Superior temporal gyrus (tissue), 1 donor: ENCODE measurements at regions not wholly inside any gene's neighbourhood (a gene's known extent, or its start where the extent isn't known, plus 50 kb on each side); places are given as distances from the start of the nearest gene placed in this dataset.
"Not testable (repeated sequence)": the region's sequence is repeated elsewhere in the genome, so short reads cannot be mapped to it uniquely, and the experiment has no call there.

Source experiments
- DNase-seq: peaks from one replicate; pipeline ENCODE4 v3.0.0-alpha.2; 2016; ENCODE audit errors: extremely low spot score

DNA sequence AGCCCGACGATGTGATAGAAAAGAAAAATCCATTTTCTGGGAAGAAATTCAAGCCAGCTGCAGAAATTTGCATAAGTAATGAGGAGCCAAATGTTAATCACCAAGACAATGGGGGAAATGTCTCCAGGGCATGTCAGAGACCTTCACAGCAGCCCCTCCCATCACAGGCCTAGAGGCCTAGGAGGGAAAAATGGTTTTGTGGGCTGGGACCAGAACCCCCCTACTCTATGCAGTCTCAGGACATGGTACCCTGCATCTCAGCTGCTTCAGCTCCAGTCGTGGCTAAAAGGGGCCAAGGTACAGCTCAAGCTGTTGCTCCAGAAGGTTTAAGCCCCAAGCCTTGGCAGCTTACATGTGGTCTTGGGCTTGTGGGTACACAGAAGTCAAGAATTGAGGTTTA, 155.5 kb upstream of the FOXQ1 start:
- DNase-seq = not testable (repeated sequence)

DNA sequence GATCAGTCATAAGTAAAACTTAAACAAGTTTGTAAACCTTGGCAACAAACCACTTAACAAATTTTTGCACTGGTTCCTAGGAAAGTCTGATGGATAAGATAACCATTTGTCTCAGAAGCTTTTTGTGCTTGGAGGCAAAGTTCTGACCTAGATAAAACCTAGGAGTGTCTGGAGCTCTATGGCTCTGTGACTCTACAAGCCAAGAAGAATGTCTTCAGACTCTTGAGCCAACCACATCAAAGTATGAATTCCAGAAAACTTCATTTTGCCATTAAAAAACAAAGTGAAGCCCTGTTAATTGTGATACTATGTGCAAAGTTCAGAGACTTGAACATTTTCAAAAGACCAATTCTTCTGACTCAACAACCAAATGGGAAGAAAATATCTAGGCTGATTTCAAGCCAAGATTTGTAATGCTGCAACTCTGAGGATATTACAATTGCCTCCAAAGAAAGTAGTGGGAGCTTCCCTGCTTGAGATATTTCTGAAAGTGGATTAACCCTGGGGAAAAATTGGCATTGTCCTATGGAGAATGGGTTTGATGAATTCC, 158.1 kb upstream of the FOXQ1 start:
- no peak for DNase-seq

DNA sequence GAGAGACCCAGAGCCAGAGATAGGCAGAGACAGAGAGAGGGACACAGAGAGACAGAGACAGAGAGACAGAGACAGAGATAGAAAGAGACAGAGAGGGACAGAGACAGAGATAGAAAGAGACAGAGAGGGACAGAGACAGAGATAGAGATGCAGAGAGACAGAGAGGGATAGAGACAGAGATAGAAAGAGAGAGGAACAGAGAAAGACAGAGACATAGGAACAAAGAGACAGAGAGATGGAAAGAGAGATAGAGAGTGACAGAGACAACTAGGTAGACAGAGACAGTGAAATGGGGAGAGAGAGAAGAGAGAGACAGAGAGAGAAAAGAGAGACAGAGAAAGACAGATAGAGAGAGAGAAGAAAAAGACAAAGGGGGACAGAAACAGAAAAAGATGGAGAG, 165.4 kb upstream of the FOXQ1 start:
- no peak for DNase-seq

DNA sequence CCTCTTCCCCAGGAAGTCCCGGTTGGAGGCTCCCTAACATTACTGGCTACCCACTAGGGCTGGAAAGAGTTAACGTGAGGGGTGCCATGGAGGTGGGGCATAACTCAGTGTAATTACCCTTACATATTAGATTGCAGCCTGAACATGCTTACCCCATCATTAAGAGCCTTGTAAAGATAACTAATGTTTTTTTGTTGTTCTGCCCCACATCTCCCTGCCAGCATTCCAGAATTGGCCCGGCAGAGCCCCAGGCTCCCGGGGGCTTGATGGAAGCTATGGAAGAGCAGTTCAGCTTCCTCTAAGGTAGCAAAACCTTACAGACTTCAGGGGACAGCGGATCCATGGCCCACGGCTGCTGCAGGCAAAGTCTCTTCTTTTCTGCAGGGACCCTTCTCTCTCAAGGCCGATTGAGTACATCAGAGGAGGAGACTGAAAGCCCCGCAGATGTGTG, 166.1 kb upstream of the FOXQ1 start:
- DNase-seq = no peak

DNA sequence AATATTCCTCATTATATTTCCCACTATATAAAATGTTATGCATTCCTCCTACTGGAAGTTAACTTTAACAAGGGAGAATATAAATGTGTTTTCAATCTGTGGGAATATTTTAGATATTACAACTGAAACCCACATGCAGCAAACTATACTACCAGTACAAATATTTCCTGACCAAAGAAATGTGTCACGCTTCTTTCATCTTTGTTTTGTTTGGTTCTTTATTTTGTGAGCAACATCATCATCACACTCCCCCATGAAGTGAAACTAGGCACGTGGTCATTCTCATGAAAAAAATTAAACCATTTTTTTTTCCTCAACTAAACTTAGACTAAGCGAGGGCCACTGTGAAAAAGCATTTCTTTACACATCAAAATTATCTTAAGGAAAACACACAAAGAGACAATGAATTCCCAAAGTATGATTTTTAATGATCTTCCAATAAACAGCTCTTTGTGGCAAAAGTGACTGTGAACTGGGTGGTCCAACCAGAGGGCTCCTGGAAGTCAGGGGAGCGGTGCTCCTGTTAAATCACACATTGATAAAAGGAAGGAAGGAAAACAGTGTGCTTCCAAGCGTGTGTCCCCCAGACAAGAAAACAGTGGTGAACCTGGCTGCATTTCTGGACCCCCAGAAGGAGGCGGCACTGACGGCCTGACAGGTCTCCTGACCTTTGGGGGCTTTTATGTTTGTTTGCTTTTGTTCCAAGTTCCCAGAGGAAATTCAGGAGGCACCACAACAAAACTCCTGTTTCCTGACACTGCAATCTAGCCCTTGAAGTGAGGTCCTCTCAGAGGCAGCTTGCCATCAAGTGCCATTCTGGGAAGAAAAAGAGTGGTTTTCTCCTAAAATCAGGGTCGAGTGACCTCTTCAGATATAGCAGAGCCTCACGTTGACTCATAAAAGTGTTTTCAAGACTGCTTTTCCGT, 166.8 kb upstream of the FOXQ1 start:
- DNase-seq = no peak

DNA sequence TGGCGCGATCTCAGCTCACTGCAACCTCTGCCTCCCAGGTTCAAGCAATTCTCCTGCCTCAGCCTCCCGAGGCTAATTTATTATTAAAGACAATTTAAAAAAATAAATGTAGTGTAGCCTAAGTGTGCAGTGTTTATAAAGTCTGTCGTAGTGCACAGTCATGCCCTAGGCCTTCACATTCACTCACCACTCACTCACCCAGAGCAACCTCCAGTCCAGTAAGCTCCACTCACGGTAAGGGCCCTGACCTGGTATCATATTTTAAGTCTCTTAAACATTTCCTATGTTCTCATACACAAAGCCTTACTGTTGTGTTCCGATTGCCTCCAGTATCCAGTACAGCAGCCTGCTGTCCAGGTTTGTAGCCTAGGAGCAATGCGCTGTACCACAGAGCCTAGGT, 168.2 kb upstream of the FOXQ1 start:
- DNase-seq = no peak

DNA sequence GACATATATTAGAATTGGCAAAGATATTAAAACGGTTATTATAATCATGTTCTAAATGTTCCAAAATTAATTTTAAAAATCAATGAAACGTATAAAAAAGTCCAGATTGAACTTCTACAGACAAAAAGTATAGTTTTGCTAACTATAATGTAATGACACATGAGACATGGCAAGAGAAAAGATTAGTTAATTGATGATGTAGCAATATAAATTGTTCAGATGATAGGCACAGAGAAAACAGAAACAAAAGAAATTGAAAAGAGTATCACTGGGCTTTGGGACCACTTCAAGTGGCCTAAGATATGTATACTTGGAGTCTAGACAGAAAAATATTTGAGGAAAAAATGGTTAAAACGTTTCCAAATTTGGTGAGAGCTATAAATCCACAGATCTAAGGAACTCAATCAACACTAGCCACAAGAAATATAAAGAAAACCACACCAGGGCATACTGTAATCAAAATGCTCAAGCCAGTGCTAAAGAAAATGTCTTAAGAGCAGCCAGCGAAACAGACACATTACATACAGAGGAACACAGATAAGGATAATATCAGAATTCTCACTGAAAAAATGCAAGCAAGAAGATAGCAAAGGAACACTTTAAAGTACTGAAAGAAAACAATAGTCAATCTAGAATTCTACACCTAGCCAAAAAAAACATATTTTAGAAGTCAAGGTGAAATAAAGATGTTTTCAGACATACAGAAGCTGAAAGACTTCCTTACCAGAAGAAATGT, 172.6 kb upstream of the FOXQ1 start:
- DNase-seq = no peak

DNA sequence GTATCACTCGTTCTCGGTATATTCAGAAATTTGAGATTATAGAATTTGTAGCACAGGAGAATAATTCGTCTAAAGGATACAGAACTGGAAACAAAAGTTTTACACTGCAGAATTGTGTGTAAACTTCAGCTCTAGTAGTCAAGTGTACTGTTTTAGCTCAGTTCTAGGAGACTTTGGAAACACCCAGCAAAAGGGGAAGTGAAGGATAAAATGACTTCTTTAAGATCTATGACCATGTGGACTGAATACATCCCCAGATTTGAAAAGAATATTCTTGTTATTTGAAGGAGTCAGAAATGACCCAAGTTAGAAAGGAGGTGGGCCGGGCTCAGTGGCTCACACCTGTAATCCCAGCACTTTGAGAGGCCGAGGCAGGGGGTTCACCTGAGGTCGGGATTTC, 174.0 kb upstream of the FOXQ1 start:
- DNase-seq = no peak

DNA sequence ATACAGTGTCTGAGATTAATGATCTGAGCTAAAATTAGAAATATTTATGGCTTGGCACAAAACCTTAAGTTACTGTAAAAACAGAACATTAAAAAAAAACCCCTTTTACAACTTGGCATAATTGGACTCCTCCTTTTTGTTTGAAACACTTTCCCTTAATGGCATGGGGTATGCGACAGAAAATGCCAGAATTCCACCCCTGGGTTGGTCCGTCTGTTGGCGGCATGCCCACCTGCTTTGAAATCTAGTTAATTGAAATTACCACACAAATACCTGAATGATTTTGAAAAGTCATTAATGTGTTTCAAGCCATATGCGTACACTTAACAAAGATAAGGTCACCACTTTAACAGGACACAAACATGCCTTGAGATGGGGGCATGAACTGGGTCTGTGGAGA, 175.1 kb upstream of the FOXQ1 start:
- no peak for DNase-seq

DNA sequence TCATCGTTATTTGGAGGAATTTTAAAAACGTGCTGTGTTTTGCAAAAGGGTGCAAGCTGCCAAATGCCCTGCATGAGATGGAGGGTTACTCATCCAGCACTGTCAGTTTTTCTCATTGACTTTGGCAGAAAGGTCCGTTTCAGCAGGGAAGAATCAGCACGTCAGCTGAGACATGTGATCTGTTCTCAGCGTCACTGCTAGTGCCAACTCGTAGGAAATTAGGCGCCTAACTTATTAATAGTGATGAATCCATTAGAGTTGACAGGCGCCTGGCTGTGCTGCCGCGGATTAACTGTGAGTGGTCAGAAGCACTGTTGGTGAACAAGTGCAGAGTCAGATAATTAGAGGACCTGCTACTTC, 175.5 kb upstream of the FOXQ1 start:
- DNase-seq = peak; percentile 76

DNA sequence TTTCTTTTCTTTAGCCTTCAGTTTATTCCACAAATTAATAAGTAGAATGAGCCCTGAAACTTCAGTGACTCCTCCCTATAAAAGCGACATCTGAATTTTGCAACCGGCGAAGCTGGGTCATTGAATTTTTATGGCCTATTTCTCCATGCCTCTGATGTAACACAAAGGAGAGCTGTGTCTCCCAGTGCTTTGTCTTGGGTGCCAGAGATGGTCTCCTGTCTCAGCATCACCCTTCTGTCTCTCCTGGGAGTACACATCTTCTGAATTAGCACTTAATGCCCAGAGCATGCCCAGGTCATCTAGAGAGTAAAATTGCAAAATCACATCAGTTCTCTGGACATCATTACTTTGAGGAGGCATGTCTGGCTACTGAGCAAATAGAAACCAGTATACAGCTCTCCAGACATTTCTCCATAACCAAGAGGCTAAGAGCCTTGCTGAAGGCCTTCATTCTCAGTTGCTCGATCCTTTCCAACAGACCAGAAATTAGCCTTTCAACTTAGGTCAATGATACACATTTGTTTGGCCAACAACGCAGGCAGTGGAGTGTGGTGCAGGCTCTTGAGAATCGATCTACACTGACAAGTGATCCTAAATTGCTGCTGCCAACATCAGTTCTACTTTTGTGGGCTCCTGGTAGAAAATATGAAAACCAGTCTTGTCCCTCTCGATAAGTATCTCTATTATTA, 176.0 kb upstream of the FOXQ1 start:
- DNase-seq = peak; percentile 30

DNA sequence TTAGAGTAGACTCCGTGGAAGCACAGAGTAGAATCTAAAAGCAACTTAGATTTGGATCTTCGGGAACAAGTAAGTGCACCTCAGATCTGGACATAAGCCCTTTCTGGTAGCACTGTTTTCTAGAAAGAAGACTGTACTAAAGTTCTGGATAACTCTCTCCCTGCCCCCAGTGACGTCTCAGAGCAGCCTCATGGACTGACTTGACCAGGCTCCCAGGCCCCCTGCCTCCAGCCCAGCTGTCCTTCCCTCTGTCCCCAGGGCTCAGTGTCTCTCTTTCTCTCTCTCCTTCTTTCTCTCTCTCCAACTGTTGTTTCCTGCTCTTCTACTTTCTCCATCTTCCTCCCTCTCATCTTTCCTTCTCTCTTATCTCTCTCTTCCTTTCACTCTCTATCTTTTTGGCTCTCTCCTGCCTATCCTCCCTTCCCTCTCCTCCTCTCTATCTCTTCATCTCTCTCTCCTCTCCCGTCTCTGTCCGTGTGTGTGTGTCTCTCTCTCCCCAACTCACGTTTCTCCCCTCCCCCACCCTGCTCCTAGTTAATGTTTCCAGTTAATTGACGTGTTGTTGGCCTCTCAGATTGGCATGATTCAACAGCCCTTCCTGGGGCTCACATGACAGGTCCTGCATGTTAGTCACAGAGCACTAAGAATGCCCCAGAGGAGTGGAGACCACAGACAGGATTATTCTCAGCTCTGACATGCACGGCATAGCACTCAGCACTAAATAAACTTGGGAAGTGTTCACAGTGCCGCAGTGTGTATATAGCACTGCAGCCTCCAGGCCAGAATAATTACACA, 180.4 kb upstream of the FOXQ1 start:
- no peak for DNase-seq

DNA sequence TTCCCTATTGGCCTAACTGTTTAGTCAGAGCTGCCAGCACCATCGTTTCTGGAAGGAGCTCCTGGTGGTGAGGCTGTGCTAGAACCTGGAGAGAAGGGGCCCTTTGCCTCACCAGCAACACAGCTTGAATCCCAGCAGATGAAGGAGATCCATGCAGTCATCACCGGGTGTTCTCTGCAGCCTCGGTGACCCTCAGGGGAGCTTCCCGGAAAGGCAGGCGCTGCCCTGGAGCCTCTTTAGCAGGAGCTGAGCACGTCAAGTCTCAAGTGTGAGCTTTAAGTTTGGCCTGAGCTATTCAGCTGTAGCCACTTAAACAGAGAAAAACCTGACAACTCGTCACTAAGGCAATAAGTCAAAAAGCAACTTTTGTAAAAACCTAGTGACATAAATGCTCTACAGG, 181.2 kb upstream of the FOXQ1 start:
- no peak for DNase-seq

DNA sequence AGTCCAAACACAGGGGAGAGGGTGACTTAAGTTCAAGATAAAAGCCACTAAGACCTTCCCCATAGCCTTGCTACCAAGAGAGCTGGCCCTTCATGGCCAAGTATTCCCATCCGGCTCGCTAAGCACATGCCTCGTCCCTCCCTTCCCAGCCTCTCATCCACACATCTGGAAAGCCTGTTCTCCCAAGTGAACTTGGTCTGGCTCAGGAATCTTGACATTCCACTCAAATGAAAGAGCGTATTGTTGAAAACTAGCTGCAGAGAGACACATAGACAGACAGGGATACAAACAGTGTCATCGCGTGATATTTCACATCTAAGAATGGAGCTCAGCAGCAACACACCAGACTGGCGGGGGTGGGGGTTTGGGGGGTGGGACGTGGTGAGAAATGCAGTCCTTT, 182.8 kb upstream of the FOXQ1 start:
- no peak for DNase-seq

DNA sequence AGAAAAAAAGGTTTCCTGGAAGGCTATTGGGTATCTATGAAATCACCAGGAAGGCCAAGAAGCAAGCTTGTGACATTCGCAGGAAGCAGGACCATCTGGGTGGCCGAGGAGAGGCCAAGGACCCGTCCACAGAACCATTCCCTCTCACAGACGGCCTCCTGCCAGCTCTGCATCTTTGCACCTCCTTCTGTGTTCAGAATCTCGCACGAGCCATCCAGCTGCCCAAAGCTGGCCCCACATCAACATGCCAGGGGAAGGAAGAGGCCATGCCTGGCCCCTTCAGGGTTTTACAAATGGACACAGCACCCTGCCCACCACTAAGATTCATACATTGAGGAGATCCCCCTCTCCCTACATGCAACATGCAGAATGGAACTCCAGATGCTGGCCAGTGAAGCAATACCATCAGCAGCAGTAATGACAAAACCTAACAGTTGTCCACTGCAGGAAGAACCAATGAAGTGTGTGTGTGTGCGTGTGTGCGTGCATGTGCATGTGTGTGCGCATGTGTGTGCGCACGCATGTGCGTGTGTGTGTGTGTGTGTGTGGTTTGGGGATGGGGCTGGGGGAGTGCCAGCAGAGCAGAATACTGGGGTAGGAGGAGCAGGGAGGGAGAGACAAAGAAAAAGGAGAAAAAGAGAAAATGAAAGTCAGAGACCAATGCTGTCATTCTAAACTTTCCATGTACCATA, 184.2 kb upstream of the FOXQ1 start:
- no peak for DNase-seq

DNA sequence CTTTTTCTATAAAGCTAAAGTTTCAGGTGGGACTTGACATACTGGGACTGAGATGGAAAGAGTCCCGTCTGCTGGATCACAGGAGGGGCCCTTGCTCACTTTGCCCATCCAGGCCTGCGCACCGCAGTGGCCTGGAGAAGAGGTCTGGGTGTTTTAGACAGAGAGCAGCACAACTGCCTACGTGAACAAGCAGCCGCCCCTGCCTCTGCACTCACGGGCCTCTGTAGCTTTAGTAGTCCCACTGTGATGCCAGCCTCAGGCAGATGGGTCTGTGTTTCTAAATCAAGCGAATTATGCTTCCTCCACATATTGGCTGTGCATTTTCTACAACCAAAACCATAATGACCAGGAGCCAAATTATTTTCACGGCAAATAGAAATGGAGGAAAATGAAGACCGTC, 184.8 kb upstream of the FOXQ1 start:
- DNase-seq = no peak

DNA sequence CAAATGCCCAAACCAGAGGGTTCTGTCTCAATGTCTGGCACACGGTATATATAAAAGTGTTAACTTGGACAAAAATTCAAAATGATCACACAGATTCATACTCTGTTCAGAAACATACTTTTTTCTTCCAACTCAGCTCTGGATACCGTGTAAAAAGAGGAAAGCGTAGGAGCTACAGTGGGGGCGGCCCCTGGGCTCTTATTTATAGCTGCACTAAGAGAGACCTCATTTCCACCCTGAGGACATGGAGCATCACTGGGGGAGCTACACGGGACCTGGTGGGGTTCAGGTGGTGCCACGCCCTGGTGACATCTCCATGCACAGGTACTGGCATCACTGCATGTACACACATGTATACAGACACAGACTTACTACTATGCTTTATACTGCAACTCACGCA, 185.9 kb upstream of the FOXQ1 start:
- DNase-seq = peak; percentile 29

DNA sequence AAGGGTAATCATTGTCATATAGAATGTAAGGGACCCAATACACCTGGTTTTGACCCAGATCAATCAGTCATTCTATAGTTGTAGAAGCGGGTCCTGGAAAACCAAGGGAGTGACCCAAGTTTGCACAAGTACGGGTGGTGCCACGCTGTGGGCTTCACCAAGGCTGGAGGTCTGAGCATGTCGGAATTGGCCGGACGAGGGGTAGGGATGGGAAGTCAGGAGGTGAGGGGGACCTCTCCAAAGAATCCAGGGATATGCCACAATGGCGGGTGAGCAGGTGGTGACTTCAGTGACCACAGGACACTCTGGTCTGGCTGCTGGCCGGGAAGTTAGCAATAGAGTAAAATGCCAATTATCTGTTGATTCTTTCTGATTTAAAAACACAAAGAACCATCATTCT, 186.6 kb upstream of the FOXQ1 start:
- DNase-seq = no peak

DNA sequence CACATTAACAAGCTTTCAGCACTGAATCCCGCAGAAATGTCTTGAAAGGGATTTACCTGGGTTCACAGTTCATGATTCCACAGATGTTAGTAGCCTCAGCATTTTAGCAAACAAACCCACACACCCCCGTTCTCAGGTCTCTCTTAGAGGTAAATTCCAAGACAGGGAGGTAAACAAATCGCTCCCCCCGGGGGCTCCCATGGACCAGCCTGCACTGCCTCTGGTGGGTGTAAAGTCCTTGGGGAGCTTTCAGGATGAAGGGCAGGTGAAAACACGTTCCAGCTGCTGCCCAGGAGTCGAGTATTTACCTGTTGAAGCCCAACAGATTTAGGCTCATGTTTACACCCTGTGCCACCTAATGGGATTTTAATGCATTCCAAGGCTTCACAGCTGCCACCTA, 187.0 kb upstream of the FOXQ1 start:
- DNase-seq = no peak

DNA sequence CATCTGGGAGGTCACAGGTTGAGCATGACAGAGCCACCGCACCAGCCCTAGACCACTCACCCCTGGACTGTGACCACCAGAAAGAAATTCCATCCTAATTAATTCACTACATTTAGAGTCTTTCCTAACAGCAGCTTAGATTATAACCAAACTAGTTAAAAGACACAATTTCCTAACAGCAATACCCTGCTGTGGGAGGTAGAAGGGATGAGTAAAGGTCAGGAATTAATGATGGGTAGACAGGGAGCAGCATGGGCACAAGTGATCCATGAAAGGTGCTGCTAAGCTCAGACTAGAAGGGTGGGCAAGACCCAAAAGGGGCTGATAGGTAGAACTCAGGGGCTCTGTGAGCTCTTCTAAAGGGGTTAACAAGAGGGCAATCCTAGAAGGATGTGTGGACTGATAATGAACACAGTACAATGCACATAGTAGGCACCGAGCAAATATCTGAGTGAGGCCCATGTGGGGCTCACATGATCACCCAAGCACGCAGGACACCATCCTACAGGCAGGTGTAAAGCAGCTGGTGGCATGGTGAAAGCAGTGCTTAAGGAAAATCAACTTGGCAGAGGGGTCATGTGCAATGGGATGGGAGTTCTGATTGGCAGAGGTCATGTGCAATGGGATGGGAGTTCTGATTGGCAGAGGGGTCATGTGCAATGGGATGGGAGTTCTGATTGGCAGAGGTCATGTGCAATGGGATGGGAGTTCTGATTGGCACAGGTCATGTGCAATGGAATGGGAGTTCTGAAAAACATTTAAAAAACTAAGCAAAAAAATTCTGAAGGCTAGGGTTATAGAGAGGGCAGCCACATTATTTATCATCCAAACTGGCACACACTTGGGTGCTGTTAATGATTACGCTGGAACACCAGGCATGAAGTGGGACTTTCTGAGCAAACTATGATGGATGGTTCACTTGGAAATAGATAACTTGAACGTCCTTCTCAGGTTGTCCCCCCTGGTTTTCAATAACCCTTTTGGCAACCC, 188.2 kb upstream of the FOXQ1 start:
- no peak for DNase-seq
